H1 (cell line): ENCODE measurements at regions not wholly inside any gene's neighbourhood (a gene's known extent, or its start where the extent isn't known, plus 50 kb on each side); places are given as distances from the start of the nearest gene placed in this dataset.

Experiments
- CTCF ChIA-PET: fragments of 300-600 bp; sonication (Branson Sonifier 250); formaldehyde crosslinking; loops from one replicate; lab custom pipeline; 2021; ENCODE audit not compliant: partially characterized antibody; lab: Charles Lee
- POLR2A ChIA-PET: fragments of 300-600 bp; sonication (Branson Sonifier 250); formaldehyde crosslinking; loops from one replicate; lab custom pipeline; 2021; ENCODE audit warnings: inconsistent platforms; ENCODE audit not compliant: partially characterized antibody; lab: Charles Lee
- DNase-seq, 2 experiments: peaks; one replicate each; pipeline versions ENCODE4 v3.0.0 to v3.0.0-alpha.2; 2010 to 2022; ENCODE audit warnings: low spot score in 2 of 2, low read depth in 1 of 2, mixed read lengths in 1 of 2
- FAIRE-seq: peaks from 2 replicates; lab custom pipeline; 2011; peaks lifted over from hg19 to GRCh38; lab: Jason Lieb, UNC
- H2AFZ ChIP-seq: 2 replicates; pipeline ENCODE4 v1.8.1; 2012; ENCODE audit warnings: low read length, inconsistent platforms
- H2AK5ac ChIP-seq: 2 replicates; pipeline ENCODE4 v1.6.1; 2013; ENCODE audit warnings: low read depth, low read length
- H2BK120ac ChIP-seq: replicated peaks from 2 replicates; pipeline ENCODE3; 2013; ENCODE audit warnings: low read depth, low read length, inconsistent platforms
- H2BK12ac ChIP-seq: 2 replicates; pipeline ENCODE4 v1.6.1; 2013; ENCODE audit warnings: low read depth, low read length
- H2BK15ac ChIP-seq: 2 replicates; pipeline ENCODE4 v1.6.1; 2013; ENCODE audit warnings: low read length
- H2BK20ac ChIP-seq: 2 replicates; pipeline ENCODE4 v1.6.1; 2013; ENCODE audit warnings: low read length
- H2BK5ac ChIP-seq: 2 replicates; pipeline ENCODE4 v1.6.1; 2013; ENCODE audit warnings: low read depth, low read length
- H3K14ac ChIP-seq: 2 replicates; pipeline ENCODE4 v1.6.1; 2013; ENCODE audit warnings: inconsistent platforms; ENCODE audit not compliant: insufficient read length
- H3K18ac ChIP-seq: 2 replicates; pipeline ENCODE4 v1.6.1; 2013; ENCODE audit warnings: low read length; ENCODE audit errors: extremely low read depth
- H3K23ac ChIP-seq: 2 replicates; pipeline ENCODE4 v1.6.1; 2013; ENCODE audit warnings: inconsistent platforms; ENCODE audit not compliant: insufficient read length
- H3K23me2 ChIP-seq: 2 replicates; pipeline ENCODE4 v1.6.1; 2013; ENCODE audit warnings: low read depth, low read length
- H3K27ac ChIP-seq: 2 replicates; pipeline ENCODE4 v1.6.1; 2011; ENCODE audit warnings: low read depth, low read length, inconsistent platforms
- H3K27me3 ChIP-seq, 4 experiments: replicated peaks in 1 of 4; 1 replicate in 1 of 4; 2 replicates in 3 of 4; pipeline versions ENCODE4 v1.6.1 to v1.8.1; 2011 to 2013; ENCODE audit warnings: low read length in 3 of 4, mild to moderate bottlenecking in 3 of 4, inconsistent platforms in 2 of 4, mixed read lengths in 2 of 4, moderate library complexity in 1 of 4; ENCODE audit not compliant: control insufficient read depth in 3 of 4, insufficient read depth in 3 of 4; ENCODE audit errors: extremely low read depth in 1 of 4
- H3K36me3 ChIP-seq, 4 experiments: 2 replicates each; pipeline versions ENCODE4 v1.6.1 to v1.8.1; 2011 to 2013; ENCODE audit warnings: mild to moderate bottlenecking in 4 of 4, low read length in 3 of 4, moderate library complexity in 2 of 4, control low read depth in 1 of 4, inconsistent platforms in 1 of 4; ENCODE audit not compliant: insufficient read depth in 4 of 4, control insufficient read depth in 2 of 4
- H3K4ac ChIP-seq: replicated peaks from 2 replicates; pipeline ENCODE3; 2013; ENCODE audit warnings: low read length, low read depth, mixed read lengths, inconsistent platforms; ENCODE audit not compliant: insufficient read length
- H3K4me1 ChIP-seq, 4 experiments: replicated peaks in 1 of 4; 1 replicate in 1 of 4; 2 replicates in 3 of 4; pipeline versions ENCODE4 v1.6.1 to v1.8.1; 2011 to 2013; ENCODE audit warnings: low read length in 3 of 4, inconsistent platforms in 2 of 4, mixed read lengths in 1 of 4; ENCODE audit not compliant: insufficient read depth in 4 of 4, control insufficient read depth in 3 of 4
- H3K4me2 ChIP-seq, 2 experiments: 2 replicates each; pipeline versions ENCODE4 v1.6.1 to v1.8.1; 2011 to 2013; ENCODE audit warnings: low read depth in 2 of 2, low read length in 2 of 2, control low read depth in 1 of 2, inconsistent platforms in 1 of 2, mild to moderate bottlenecking in 1 of 2; ENCODE audit not compliant: insufficient read depth in 1 of 2
- H3K4me3 ChIP-seq, 4 experiments: fragments of 200-600, 300-600 bp in 1 of 4; sonication (generic), shearing (Covaris generic), sonication (Bioruptor Twin) in 1 of 4; 2 replicates each; pipeline versions ENCODE4 v1.5.1 to v1.8.1; 2011 to 2016; ENCODE audit warnings: low read length in 4 of 4, low read depth in 3 of 4, control low read depth in 2 of 4, inconsistent platforms in 2 of 4, mild to moderate bottlenecking in 2 of 4, mixed read lengths in 1 of 4, moderate library complexity in 1 of 4; ENCODE audit not compliant: insufficient read depth in 2 of 4; ENCODE audit errors: extremely low read depth in 1 of 4
- H3K56ac ChIP-seq: replicated peaks from 2 replicates; pipeline ENCODE3; 2013; ENCODE audit warnings: low read depth, mild to moderate bottlenecking, mixed read lengths, low read length, inconsistent platforms; ENCODE audit not compliant: insufficient read length
- H3K79me1 ChIP-seq: 2 replicates; pipeline ENCODE4 v1.6.1; 2013; ENCODE audit warnings: low read depth, low read length, control low read depth
- H3K79me2 ChIP-seq, 2 experiments: 2 replicates each; pipeline versions ENCODE4 v1.6.1 to v1.8.1; 2012 to 2013; ENCODE audit warnings: low read length in 2 of 2, mild to moderate bottlenecking in 2 of 2, inconsistent platforms in 1 of 2; ENCODE audit not compliant: insufficient read depth in 2 of 2, control insufficient read depth in 1 of 2
- H3K9ac ChIP-seq, 4 experiments: replicated peaks in 1 of 4; 1 replicate in 1 of 4; 2 replicates in 3 of 4; pipeline versions ENCODE4 v1.6.1 to v1.8.1; 2011 to 2013; ENCODE audit warnings: low read depth in 3 of 4, low read length in 3 of 4, control low read depth in 2 of 4, mild to moderate bottlenecking in 2 of 4, moderate library complexity in 2 of 4, inconsistent platforms in 1 of 4; ENCODE audit errors: extremely low read depth in 1 of 4
- H3K9me3 ChIP-seq, 2 experiments: 2 replicates each; pipeline versions ENCODE4 v1.6.1 to v1.8.1; 2012 to 2013; ENCODE audit warnings: mild to moderate bottlenecking in 2 of 2, moderate library complexity in 2 of 2, control low read depth in 1 of 2, inconsistent platforms in 1 of 2, low read depth in 1 of 2, low read length in 1 of 2, mixed read lengths in 1 of 2; ENCODE audit not compliant: insufficient read depth in 2 of 2
- H4K20me1 ChIP-seq, 2 experiments: replicated peaks in 1 of 2; 2 replicates each; pipeline versions ENCODE3 to v1.8.1; 2011 to 2013; ENCODE audit warnings: inconsistent platforms in 2 of 2, low read length in 2 of 2, mild to moderate bottlenecking in 1 of 2; ENCODE audit not compliant: insufficient read depth in 2 of 2, control insufficient read depth in 1 of 2
- H4K5ac ChIP-seq: 2 replicates; pipeline ENCODE4 v1.6.1; 2013; ENCODE audit warnings: low read length, low read depth, mixed read lengths, inconsistent platforms; ENCODE audit not compliant: insufficient read length
- H4K8ac ChIP-seq: 2 replicates; pipeline ENCODE4 v1.8.0; 2013; ENCODE audit warnings: mild to moderate bottlenecking, moderate library complexity, low read length, inconsistent platforms; ENCODE audit not compliant: insufficient read depth; ENCODE audit errors: extremely low read depth
- H4K91ac ChIP-seq: replicated peaks from 2 replicates; pipeline ENCODE3; 2013; ENCODE audit warnings: low read length, mixed read lengths, inconsistent platforms; ENCODE audit not compliant: insufficient read length
- MAFK ChIP-seq: IDR thresholded peaks from 2 replicates; pipeline ENCODE4 v1.6.1; 2012; ENCODE audit warnings: low read depth, mild to moderate bottlenecking, improper control_type of control experiment, low read length
- RNF2 ChIP-seq: fragments of 200-900, 300-1000 bp; sonication (generic); IDR thresholded peaks from 2 replicates; pipeline ENCODE4 v1.7.1; 2016; ENCODE audit warnings: borderline replicate concordance, low read depth, mild to moderate bottlenecking, antibody characterized with exemption, low read length; ENCODE audit not compliant: poor library complexity, severe bottlenecking; ENCODE audit errors: missing control alignments
- ZNF274 ChIP-seq: IDR thresholded peaks from 2 replicates; pipeline ENCODE4 v1.7.0; 2012; ENCODE audit warnings: low read length, borderline replicate concordance; ENCODE audit errors: extremely low read depth

DNA sequence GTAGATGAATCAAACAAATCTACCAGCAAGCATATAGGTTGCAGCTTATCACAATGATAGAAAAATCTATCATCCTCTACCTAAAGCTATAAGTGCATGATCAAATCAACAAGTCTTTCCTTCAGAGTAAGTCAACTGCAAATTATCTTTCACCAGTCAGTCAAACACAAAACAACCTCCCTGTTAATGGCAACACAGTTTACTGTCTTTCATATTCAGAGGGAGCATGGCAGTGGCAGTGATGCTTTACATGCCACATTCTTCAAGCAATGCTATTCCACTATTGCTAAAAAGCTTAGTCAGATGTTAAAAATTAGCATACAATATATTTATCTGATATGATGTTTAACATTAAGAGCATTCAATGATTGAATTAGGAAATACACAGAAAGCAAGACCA is 245.1 kb upstream of the KLHL4 start:
- Histone ChIP-seq H3K9me3 (no peaks in the 10 kb centered on the region), H3K27ac (no peak overlapping the region), H3K23me2 (no peaks in the 10 kb centered on the region), H3K14ac (no peak overlapping the region), H2BK120ac (no peak overlapping the region), H3K4ac (no peak overlapping the region), H2BK5ac (no peak overlapping the region), H3K79me1 (no peaks in the 10 kb centered on the region), H4K20me1 (no peaks in the 10 kb centered on the region), H3K79me2 (no peaks in the 10 kb centered on the region), H3K4me2 (no peak overlapping the region; a peak in 1 of 4 replicates), H2AFZ (no peak overlapping the region), H2BK12ac (no peak overlapping the region), H3K18ac (no peak overlapping the region), H2BK15ac (no peak overlapping the region), H3K9ac (no peak overlapping the region), H3K23ac (no peak overlapping the region), H2BK20ac (no peak overlapping the region), H2AK5ac (no peak overlapping the region), H4K91ac (no peak overlapping the region), H3K36me3 (no peaks in the 10 kb centered on the region), H4K8ac (no peak overlapping the region), H3K27me3 (no peaks in the 10 kb centered on the region), H4K5ac (no peak overlapping the region), H3K4me1 (peaks cover 0 to 2% (median 0%) of the 10 kb centered on the region in 4 experiments; a peak in 1 of 7 replicates), H3K56ac (no peak overlapping the region), H3K4me3 (no peak overlapping the region)
- DNase-seq: no peak
- peak; percentile 63 for FAIRE-seq
- CTCF ChIA-PET: no interaction called here
- no peak for TF ChIP-seq MAFK
- no peak for TF ChIP-seq ZNF274
- TF ChIP-seq RNF2: no peak
- POLR2A ChIA-PET: no interaction called here
